ENCODE measurements at regions not wholly inside any gene's neighbourhood (a gene's known extent, or its start where the extent isn't known, plus 50 kb on each side); places are given as distances from the start of the nearest gene placed in this dataset.

DNA sequence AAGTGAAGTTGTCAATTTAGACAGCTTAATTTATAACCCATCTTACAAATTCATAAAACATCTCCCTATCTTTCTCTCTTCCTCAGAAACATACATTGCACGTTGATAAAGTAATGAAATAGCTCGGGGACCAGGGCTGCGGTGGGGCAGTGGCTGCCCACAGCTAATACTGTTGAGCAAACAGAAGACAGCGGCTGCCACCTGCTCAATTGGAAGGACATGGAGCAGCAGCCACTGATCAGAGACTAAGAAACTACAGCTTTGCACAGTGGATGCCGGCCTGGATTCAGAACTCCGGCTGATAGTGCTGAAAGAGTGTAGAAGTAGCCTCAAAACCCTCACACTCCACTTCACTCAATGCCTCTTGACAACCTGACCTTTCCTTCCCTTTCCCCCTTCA is 157.9 kb upstream of the PDE10A start:
- no peak overlapping the region for H3K4me3 ChIP-seq (ENCODE audit: insufficient read depth, low read depth, low read length)
- no peak overlapping the region for H2BK5ac ChIP-seq (ENCODE audit: low read depth, low read length, poor library complexity, severe bottlenecking)
- H3K27ac ChIP-seq (ENCODE audit: insufficient read depth, low read length): no peak overlapping the region
- no peak overlapping the region for H4K5ac ChIP-seq (ENCODE audit: low read depth, low read length)
- no peak overlapping the region for H2AK9ac ChIP-seq (replicated peaks; ENCODE audit: low read depth, low read length, poor library complexity)
- no peak overlapping the region for H3K14ac ChIP-seq (replicated peaks; ENCODE audit: low read depth, low read length)
- 0 out of 2 replicates have a peak, but pooled peaks cover 2% of the 10 kb centered on the region for H3K36me3 ChIP-seq (ENCODE audit: control insufficient read depth, insufficient read depth, low read length)
- H2BK20ac ChIP-seq (ENCODE audit: low read depth, low read length): no peak overlapping the region
- H2BK15ac ChIP-seq (ENCODE audit: low read depth, low read length): no peak overlapping the region
- no peak overlapping the region for H3K23ac ChIP-seq (ENCODE audit: low read depth, low read length)
- H3K79me1 ChIP-seq (ENCODE audit: low read depth in 1 of 2, low read length in 2 of 2): no peaks in the 10 kb centered on the region
- WGBS, 2 experiments (ENCODE audit: extremely low coverage in 2 of 2, insufficient read length in 1 of 2): 100% methylated on average over 1 of the region's 6 CpGs; no CpG with 5 or more reads in 1 of the 2 experiments
- H3K9me1 ChIP-seq (ENCODE audit: insufficient read depth, low read length): no peaks in the 10 kb centered on the region
- DNase-seq (no peak), ATAC-seq (ENCODE audit: low read depth) (no peak)
- in situ Hi-C loops (cut with MboI; ENCODE audit: low sequenced_read_pairs): no loop called here
- H4K91ac ChIP-seq (ENCODE audit: insufficient read depth, low read depth, low read length): no peak overlapping the region
- ChIA-PET POLR2A (ENCODE audit: unreplicated experiment) (no interaction called here), CTCF (interaction anchor here (0.6 to 0.7 kb wide), 2 partner anchors 13 to 407 kb away, joined by 3 read pairs; no protein-coding TSS in a partner anchor)
- H3K4me1 ChIP-seq (ENCODE audit: control insufficient read depth, insufficient read depth, low read length): peaks cover 3% of the 10 kb centered on the region
- H3K18ac ChIP-seq (ENCODE audit: low read depth, low read length): no peak overlapping the region
- TF ChIP-seq, protein P1, sequence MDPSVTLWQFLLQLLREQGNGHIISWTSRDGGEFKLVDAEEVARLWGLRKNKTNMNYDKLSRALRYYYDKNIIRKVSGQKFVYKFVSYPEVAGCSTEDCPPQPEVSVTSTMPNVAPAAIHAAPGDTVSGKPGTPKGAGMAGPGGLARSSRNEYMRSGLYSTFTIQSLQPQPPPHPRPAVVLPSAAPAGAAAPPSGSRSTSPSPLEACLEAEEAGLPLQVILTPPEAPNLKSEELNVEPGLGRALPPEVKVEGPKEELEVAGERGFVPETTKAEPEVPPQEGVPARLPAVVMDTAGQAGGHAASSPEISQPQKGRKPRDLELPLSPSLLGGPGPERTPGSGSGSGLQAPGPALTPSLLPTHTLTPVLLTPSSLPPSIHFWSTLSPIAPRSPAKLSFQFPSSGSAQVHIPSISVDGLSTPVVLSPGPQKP (IDR thresholded peaks at IDR 0.05; ENCODE audit: borderline replicate concordance, low read depth, low read length): no peak
- TF ChIP-seq, protein P2, sequence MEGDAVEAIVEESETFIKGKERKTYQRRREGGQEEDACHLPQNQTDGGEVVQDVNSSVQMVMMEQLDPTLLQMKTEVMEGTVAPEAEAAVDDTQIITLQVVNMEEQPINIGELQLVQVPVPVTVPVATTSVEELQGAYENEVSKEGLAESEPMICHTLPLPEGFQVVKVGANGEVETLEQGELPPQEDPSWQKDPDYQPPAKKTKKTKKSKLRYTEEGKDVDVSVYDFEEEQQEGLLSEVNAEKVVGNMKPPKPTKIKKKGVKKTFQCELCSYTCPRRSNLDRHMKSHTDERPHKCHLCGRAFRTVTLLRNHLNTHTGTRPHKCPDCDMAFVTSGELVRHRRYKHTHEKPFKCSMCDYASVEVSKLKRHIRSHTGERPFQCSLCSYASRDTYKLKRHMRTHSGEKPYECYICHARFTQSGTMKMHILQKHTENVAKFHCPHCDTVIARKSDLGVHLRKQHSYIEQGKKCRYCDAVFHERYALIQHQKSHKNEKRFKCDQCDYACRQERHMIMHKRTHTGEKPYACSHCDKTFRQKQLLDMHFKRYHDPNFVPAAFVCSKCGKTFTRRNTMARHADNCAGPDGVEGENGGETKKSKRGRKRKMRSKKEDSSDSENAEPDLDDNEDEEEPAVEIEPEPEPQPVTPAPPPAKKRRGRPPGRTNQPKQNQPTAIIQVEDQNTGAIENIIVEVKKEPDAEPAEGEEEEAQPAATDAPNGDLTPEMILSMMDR (conservative IDR thresholded peaks at IDR 0.05; ENCODE audit: low read depth, low read length): no peak
- TF ChIP-seq RFX5 (IDR thresholded peaks at IDR 0.05; ENCODE audit: low read depth, low read length) (no peak), RCOR1 (IDR thresholded peaks at IDR 0.05; ENCODE audit: insufficient replicate concordance, low read length) (no peak), SMC3 (IDR thresholded peaks at IDR 0.05; ENCODE audit: low read depth, low read length) (no peak)
- H2AK5ac ChIP-seq (ENCODE audit: low read depth, low read length): no peak overlapping the region
- H3K4ac ChIP-seq (ENCODE audit: low read depth, low read length): no peak overlapping the region
- no peaks in the 10 kb centered on the region; the same call in 1 of the 2 replicates for H4K20me1 ChIP-seq (ENCODE audit: insufficient read depth, low read length)
- no peak overlapping the region for H2AFZ ChIP-seq (replicated peaks; ENCODE audit: low read length, poor library complexity)
- no peak overlapping the region for H3K9ac ChIP-seq (ENCODE audit: low read depth, low read length)
- BruUV-seq (replicated peaks): no TSS peak
- intact Hi-C loops (cut with micrococcal nuclease): no loop called here
- dilution Hi-C loops (cut with HindIII; ENCODE audit: low sequenced_read_pairs, unreplicated experiment): no loop called here
- H3K4me2 ChIP-seq (ENCODE audit: low read depth, low read length): no peak overlapping the region
- no peak overlapping the region for H2BK120ac ChIP-seq (ENCODE audit: low read depth, low read length)
- H4K8ac ChIP-seq (ENCODE audit: low read depth in 2 of 2, low read length in 2 of 2): no peak overlapping the region
- H3K27me3 ChIP-seq (ENCODE audit: control insufficient read depth, insufficient read depth, low read length): peaks cover 7% of the 10 kb centered on the region; the same call in 1 of the 2 replicates
- H3K9me3 ChIP-seq (ENCODE audit: control insufficient read depth, insufficient read depth, low read length): no peaks in the 10 kb centered on the region
- no peak overlapping the region for H3K56ac ChIP-seq (ENCODE audit: extremely low read depth, insufficient read depth, low read length)
